ENCODE measurements at regions not wholly inside any gene's neighbourhood (a gene's known extent, or its start where the extent isn't known, plus 50 kb on each side); places are given as distances from the start of the nearest gene placed in this dataset.

GRCh38 chr16:16865374-16865773, 486.4 kb downstream of the NPIPA7 start:
- H3K4me1 ChIP-seq = no peaks in the 10 kb centered on the region
- Mint-ChIP-seq H3K27me3 (ENCODE audit: insufficient read depth, unreplicated experiment) (peaks cover 3% of the 10 kb centered on the region), H3K4me1 (ENCODE audit: low read depth, unreplicated experiment) (no peaks in the 10 kb centered on the region), H3K4me3 (ENCODE audit: unreplicated experiment) (no peak overlapping the region), H3K9me3 (ENCODE audit: unreplicated experiment) (no peaks in the 10 kb centered on the region), H3K36me3 (ENCODE audit: insufficient read depth, unreplicated experiment) (no peaks in the 10 kb centered on the region), H3K27ac (ENCODE audit: unreplicated experiment) (no peak overlapping the region)
- ChIA-PET CTCF (no interaction called here), POLR2A (no interaction called here)
- no peak overlapping the region for H3K4me3 ChIP-seq (ENCODE audit: low read depth, low read length)
- TF ChIP-seq CTCF (IDR thresholded peaks at IDR 0.05; ENCODE audit: insufficient read depth in 1 of 2, low read depth in 1 of 2, low read length in 1 of 2, severe bottlenecking in 1 of 2, unreplicated experiment in 1 of 2) = no peak
- intact Hi-C loops (cut with micrococcal nuclease; ENCODE audit: unreplicated experiment) = no loop called here
- no peak for DNase-seq
- H3K27me3 ChIP-seq (replicated peaks; ENCODE audit: control insufficient read depth, insufficient read depth, low read length) = no peaks in the 10 kb centered on the region; the same call in 1 of the 2 replicates
- H3K36me3 ChIP-seq (ENCODE audit: control insufficient read depth, insufficient read depth, low read length) = no peaks in the 10 kb centered on the region
- H3K9me3 ChIP-seq = no peaks in the 10 kb centered on the region
- BruUV-seq (replicated peaks) = no TSS peak

- H3K36me3 ChIP-seq (ENCODE audit: control insufficient read depth, insufficient read depth, low read length) = no peaks in the 10 kb centered on the region
- Mint-ChIP-seq H3K4me1 (ENCODE audit: low read depth, unreplicated experiment) (no peaks in the 10 kb centered on the region), H3K27me3 (ENCODE audit: insufficient read depth, unreplicated experiment) (peaks cover 6% of the 10 kb centered on the region), H3K9me3 (ENCODE audit: unreplicated experiment) (no peaks in the 10 kb centered on the region), H3K4me3 (ENCODE audit: unreplicated experiment) (no peak overlapping the region), H3K27ac (ENCODE audit: unreplicated experiment) (no peak overlapping the region), H3K36me3 (ENCODE audit: insufficient read depth, unreplicated experiment) (no peaks in the 10 kb centered on the region)
- no peaks in the 10 kb centered on the region for H3K4me1 ChIP-seq
- intact Hi-C loops (cut with micrococcal nuclease; ENCODE audit: unreplicated experiment) = no loop called here
- no peak overlapping the region for H3K4me3 ChIP-seq (ENCODE audit: low read depth, low read length)
- DNase-seq = no peak
- no peak for TF ChIP-seq CTCF (IDR thresholded peaks at IDR 0.05; ENCODE audit: insufficient read depth in 1 of 2, low read depth in 1 of 2, low read length in 1 of 2, severe bottlenecking in 1 of 2, unreplicated experiment in 1 of 2)
- ChIA-PET CTCF (interaction anchor here (0.7 kb wide), 1 partner anchor 614 kb away, joined by 3 read pairs; no protein-coding TSS in a partner anchor), POLR2A (no interaction called here)
- no peaks in the 10 kb centered on the region; the same call in 1 of the 2 replicates for H3K27me3 ChIP-seq (replicated peaks; ENCODE audit: control insufficient read depth, insufficient read depth, low read length)
- no TSS peak for BruUV-seq (replicated peaks)
- no peaks in the 10 kb centered on the region for H3K9me3 ChIP-seq
These were observed 489.0 kb downstream of the NPIPA7 start for GRCh38 chr16:16867973-16868372.

GRCh38 chr16:16868727-16869126, 489.8 kb downstream of the NPIPA7 start:
- H3K27me3 ChIP-seq (replicated peaks; ENCODE audit: control insufficient read depth, insufficient read depth, low read length) = no peaks in the 10 kb centered on the region; the same call in 1 of the 2 replicates
- ChIA-PET POLR2A (no interaction called here), CTCF (no interaction called here)
- no peak for TF ChIP-seq CTCF (IDR thresholded peaks at IDR 0.05; ENCODE audit: insufficient read depth in 1 of 2, low read depth in 1 of 2, low read length in 1 of 2, severe bottlenecking in 1 of 2, unreplicated experiment in 1 of 2)
- peaks cover 6% of the 10 kb centered on the region for H3K27me3 Mint-ChIP-seq (ENCODE audit: insufficient read depth, unreplicated experiment)
- no peak overlapping the region for H3K27ac Mint-ChIP-seq (ENCODE audit: unreplicated experiment)
- intact Hi-C loops (cut with micrococcal nuclease; ENCODE audit: unreplicated experiment) = no loop called here
- H3K36me3 ChIP-seq (ENCODE audit: control insufficient read depth, insufficient read depth, low read length) = no peaks in the 10 kb centered on the region
- no peaks in the 10 kb centered on the region for H3K9me3 Mint-ChIP-seq (ENCODE audit: unreplicated experiment)
- H3K4me1 ChIP-seq = no peaks in the 10 kb centered on the region
- no peak overlapping the region for H3K4me3 ChIP-seq (ENCODE audit: low read depth, low read length)
- BruUV-seq (replicated peaks) = no TSS peak
- DNase-seq = no peak
- no peak overlapping the region for H3K4me3 Mint-ChIP-seq (ENCODE audit: unreplicated experiment)
- no peaks in the 10 kb centered on the region for H3K4me1 Mint-ChIP-seq (ENCODE audit: low read depth, unreplicated experiment)
- H3K36me3 Mint-ChIP-seq (ENCODE audit: insufficient read depth, unreplicated experiment) = no peaks in the 10 kb centered on the region
- no peaks in the 10 kb centered on the region for H3K9me3 ChIP-seq
